ENCODE measurements at regions not wholly inside any gene's neighbourhood (a gene's known extent, or its start where the extent isn't known, plus 50 kb on each side); places are given as distances from the start of the nearest gene placed in this dataset.
A peak's percentile ranks its signal among the peaks of the same experiment; 100 is the strongest.

DNA sequence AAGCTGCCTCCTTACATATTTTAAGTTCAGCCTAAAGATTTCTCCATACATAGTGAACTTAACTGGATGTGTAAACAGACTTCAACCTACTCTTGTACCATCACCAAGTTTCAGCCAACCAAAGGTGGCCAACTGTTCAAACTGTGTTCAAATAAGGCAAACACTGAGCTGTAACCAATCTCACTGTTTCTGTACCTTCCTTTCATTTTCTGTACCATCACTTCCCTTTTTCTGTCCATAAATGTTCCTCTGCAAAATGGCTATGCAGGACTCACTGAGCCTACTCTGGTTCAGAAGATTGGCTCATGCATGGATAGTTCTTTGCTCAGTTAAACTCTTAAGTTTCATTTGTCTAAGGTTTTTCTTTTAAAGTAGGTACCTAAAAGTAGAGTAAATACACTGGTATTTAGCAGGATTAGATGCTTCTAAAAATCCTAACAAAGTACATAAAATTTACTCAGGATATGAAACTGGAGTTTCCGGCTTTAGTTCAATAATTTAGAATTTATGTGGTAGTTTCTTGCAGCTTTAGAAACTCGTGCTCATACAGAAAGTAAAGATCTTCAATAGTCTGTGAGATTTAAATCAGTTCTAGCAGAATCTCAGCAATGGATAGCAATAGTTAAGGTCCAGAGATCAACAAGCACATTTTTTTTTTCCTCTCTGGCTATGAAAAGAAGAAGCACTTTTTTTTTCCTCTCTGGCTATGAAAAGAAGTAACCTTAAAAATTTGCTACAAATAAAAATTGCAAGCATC lies 282.0 kb upstream of the PPFIA2 start:
- no peak for DNase-seq (ENCODE audit: low read depth, low spot score)

DNA sequence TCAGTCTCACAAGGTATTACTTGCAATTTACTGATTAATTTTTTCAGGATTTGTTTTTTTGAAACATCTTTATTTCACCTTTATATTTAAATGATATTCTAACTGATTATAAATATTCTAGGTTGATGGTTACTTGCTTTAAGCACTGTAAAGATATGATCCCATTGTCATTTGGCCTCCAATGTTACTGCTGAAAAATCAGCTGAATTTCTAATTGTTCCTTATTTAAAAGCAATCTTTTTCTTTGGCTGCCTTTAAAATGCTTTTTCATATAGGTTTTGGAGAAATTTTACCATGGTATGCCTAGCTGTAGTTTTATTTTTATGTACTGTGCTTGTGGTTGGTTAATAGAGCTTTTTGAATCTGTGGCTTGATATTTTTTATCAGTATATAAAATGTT lies 275.6 kb upstream of the PPFIA2 start:
- no peak for DNase-seq (ENCODE audit: low read depth, low spot score)

DNA sequence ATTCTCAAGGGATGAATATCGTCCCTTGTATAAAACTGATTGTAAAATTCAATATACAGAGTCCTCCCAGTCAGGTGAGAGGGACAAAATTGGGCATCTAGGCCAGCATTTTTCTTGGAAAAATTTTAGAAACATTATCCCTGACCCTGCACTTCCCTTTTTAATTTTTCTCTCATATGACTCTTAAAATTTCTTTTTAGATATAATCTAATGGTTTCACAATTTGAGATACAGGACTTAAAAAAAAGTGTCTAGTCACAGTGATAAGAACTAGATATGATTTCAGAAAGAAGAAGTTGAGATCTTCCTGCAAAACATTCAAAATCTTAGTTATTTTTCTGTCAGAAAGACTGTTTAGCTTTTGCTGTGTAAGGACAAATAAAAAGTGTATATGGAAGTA lies 270.8 kb upstream of the PPFIA2 start:
- DNase-seq (ENCODE audit: low read depth, low spot score), result no peak

DNA sequence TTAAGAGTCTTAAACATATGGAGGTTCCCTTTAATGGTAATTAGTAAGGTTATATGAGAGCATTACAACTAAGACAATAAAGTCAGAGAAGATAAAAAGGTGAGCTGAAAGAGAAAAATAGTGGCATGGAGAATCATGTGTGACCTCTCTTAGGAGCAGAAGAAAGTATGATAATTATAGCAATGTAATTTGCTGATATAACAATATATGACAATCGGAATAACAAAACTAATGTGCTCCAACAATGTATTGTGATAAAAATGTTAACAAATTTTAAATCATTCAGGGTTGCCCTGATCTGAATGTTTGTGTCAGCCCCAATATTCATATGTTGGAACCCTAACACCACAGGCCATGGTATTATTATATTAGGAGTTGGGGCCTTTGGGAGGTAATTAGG lies 269.6 kb upstream of the PPFIA2 start:
- no peak for DNase-seq (ENCODE audit: low read depth, low spot score)

DNA sequence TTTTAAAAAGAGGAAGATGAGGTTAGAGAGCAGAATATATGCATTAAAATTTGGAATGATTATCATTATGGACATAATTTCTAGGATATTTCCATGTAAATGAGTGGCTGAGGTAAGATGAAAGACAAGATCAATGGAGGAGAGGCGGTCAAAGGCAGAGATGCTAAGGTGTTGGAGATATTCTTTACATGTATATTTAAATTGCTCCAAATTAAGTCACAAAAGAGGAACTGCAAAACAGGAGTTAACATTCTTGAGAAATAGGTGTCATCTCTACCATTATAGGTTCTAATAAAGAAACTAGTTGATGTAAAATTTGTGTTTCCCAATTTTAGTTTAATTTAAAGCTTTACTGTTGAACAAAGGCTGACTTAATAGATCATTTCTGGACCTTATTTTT lies 268.5 kb upstream of the PPFIA2 start:
- no peak for DNase-seq (ENCODE audit: low read depth, low spot score)

DNA sequence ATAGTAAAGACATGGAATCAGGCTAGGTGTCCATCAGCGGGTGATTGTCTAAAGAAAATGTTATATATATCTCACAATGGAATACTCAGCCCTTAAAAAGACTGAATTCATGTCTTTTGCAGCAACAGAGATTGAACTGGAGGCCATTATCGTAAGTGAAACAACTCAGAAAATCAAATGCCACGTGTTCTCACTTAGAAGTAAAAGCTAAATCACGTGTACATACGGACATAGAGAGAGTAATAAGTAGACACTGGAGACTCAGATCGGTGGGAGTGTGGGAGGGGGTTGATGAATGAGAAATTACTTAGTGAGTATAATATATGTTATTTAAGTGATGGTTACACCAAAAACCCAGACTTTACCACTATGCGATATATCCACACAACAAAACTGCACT lies 266.3 kb upstream of the PPFIA2 start:
- no peak for DNase-seq (ENCODE audit: low read depth, low spot score)

DNA sequence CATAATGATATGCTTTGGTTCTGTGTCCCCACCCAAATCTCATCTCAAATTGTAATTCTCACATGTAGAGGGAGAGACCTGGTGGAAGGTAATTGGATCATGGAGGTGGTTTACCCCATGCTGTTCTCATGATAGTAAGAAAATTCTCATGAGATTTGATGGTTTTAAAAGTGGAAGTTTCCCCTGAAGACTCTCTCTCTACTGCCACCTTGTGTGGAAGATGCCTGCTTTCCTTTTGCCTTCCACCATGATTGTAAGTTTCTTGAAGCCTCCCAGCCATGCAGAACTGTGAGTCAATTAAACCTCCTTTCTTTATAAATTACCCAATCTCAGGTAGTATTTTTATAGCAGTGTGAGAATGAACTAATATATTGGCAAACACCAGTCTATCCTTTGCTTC lies 260.4 kb upstream of the PPFIA2 start:
- DNase-seq (ENCODE audit: low read depth, low spot score), result no peak

DNA sequence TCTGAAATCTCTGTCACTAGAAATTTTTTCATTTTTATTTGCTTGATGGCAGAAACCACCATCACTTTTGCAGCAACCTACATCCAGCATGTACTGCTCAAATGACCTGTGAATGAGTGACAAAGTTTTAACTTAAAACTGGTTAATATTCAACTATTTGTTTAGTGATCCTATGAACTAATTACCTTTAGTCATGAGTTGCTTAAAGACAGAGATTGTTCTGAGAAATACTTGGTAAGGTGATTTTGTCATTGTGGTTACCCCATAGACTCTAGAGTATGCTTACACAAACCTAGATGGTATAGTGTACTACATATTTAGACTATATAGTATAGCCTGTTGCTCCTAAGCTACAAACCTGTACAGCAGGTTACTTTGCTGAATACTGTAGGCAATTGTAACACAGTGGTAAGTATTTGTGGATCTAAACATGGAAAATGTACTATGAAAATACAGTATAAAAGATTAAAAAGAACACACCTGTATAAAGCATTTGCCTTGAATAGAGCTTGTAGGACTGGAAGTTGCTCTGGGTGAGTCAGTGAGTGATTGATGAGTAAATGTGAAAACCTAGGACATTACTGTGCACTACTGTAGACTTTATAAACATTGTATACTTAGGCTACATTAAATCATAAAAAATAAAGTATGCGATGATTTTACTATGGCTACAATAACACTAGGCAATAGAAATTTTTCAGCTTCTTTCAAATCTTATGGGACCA lies 256.6 kb upstream of the PPFIA2 start:
- no peak for DNase-seq (ENCODE audit: low read depth, low spot score)

DNA sequence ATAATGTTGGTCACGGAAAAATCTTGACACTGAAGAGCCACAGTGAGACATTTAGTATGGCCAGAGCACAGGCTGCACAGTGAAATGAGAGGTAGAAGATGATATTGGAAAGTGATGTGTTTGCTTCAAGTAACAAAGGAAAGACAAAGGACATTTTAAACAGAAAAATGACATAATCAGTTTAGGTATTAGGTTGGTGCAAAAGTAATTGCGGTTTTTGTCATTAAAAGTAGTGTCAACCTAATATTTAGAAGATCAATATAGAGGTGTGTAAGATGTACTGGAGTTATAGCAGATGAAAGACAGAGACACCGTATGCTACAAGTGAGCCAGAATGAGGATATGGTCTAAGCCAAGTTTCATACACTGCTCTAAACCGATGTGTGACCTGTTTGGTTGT lies 253.0 kb upstream of the PPFIA2 start:
- DNase-seq (ENCODE audit: low read depth, low spot score), result no peak

DNA sequence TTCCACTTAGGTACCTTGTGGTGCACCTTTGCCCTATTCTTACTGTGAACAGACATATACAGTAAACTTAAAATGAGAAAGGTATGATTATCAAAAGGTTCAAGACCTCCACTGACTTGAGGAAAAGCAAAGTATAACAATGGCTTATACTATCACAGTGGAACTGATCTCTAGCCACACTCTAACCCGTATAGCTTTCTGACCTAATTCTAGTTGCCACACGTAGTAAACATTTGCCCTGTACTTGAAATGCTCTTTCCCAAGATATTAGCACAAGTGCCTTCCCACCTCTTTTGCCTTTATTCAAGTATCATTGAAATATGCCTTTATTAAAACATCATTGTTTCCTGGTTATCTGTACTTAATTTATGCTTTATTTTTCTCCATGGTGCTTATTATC lies 250.4 kb upstream of the PPFIA2 start:
- no peak for DNase-seq (ENCODE audit: low read depth, low spot score)

DNA sequence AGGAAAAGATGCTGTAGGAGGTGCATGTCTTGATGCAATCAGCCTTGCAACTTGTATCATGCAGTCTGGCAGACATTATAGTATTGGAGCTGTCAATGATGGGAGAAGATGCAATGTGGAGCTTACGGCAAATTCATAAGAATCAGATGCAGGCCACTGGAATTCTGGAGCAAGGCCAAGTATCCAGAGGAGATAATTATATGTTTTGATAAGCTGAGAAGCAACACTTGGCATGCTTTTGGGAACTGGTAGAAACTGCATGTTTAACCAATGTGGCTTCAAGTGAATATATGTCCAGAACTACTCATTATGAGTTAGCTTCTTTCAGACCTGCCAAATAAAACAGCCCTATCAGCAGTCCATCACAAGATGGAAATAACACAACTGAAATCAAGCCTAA lies 249.1 kb upstream of the PPFIA2 start:
- DNase-seq (ENCODE audit: low read depth, low spot score), result no peak

DNA sequence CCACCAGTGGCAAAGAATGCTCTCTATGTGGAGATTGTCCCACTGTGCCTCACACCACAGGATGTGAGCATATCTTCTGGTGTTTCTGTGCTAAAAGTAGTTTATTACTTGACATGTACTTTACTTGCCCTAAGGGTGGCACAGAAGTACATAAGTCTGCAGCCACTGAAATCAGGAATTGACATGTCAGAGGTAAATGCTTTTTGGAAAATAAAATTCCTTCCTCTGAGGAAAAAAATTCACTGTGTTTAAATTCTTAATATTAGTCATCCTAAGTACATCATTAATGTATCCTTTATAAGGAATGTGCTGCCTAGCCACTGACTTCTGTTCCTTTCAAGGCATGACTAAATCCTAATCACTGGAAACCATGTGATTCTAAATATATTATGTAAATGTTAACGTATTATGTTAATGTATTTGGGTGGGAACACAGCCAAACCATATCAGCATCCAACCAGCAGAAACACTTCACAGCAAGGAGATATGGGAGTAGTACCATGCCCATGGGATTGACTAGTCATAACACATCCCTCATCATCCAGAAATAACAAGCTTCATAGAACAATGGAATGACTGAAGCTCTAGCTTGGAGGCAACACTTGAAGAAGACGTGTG lies 239.7 kb upstream of the PPFIA2 start:
- DNase-seq (ENCODE audit: low read depth, low spot score), result no peak

DNA sequence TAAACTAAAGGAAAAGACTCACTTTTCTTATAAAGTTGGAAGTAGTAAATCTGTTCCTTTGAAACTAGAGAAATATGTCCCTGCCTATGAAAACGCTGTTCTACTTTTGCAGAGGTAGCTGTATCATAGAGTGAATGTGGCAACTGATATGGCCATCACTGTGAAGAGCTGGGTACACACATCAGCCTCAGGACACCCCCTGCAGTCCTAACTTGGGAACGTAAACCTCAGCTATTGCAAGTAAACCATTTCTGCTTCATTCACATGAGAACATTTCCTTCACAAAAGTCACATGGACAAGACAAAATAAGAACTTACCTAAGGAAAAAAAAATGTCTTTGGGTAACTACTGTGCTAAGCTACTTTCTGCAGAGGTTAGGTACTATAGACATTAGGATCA lies 233.3 kb upstream of the PPFIA2 start:
- peak; percentile 20 for DNase-seq (ENCODE audit: low read depth, low spot score)

DNA sequence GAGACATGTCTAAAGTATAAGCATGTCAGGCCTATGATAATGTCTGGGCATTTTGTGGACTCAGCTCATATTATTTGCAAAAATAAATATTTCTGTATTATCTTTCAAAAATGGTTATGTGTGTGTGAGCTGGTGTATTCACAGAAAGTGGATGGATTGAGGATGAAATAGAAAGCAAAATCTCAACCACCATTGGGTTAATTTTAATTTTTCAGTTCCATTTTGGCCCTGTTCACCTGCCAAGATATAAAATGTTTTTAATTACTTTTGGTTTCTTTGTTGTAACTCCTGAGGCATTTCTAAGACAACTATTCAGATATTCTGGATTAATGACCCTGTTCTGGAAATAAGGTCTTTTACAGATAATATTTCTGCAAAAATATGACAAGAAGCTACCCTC lies 232.7 kb upstream of the PPFIA2 start:
- no peak for DNase-seq (ENCODE audit: low read depth, low spot score)

DNA sequence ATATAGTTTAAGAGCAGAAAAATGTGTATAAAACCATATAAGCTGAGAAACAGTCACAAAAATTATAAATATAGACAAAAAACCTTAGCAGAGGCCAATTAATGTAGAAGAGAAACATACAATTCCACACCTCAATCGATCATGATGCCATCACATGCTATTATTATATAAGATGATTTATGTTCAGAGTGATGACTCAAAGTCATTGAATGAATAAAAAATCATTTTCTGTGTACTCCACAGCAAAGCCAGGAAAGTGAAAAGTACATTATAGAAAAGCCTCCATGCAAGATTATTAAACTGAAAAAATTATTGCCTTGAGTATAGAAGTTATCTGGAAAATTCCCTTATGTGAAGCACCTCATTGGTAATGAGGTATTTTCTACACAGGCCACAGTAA lies 229.2 kb upstream of the PPFIA2 start:
- no peak for DNase-seq (ENCODE audit: low read depth, low spot score)

DNA sequence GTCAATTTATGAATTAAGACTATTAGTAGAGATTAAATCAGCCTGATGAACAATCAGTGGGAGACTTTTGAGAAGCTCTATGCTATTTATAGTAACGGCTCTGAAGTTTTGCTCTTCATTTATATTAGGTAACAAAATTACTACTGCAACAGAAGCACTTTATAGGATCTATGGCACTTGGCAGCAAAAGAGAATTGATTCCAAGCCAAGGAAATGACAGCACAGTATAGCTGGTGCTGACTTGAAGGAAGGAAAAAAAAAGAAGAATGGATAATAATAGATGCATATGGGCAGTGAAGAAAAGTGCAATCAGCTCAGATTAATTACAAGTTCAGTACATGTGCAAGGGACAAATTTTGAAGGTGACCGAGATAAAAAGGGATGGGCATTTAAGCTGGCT lies 228.2 kb upstream of the PPFIA2 start:
- no peak for DNase-seq (ENCODE audit: low read depth, low spot score)

DNA sequence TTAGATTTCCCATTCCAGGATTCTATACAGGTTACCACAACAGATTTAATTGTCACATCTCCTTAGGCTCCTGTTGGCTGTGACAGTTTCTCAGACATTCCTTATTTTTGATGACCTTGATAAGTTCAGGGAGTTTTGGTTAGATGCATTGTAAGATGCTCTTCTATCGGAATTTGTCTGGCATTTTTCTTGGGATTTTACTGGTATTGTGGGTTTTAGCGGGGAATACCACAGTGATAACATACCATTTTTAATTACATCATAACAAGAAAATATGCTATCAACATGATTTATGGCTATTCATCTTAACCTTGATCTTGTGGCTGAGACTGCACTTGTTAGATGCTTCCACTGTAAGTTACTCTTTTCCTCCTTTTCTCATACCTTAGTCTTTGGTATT lies 217.5 kb upstream of the PPFIA2 start:
- DNase-seq (ENCODE audit: low read depth, low spot score), result no peak

DNA sequence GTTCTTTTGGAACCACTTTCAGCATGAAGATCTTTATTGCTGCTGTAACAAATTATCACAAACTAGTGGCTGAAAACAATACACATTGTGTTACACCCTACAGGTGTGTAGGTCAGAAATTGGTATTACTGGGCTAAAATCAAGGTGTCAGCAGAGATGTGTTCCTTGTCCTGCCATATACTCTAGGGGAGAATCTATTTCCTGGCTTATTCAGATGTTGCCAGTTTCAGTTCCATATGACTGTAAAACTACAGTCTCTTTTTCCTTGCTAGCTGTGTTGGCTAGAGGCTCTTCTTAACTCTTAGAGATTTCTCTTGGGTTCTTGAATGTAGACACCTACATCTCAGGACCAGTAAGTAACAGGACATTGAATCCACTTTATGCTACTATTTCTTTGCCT lies 215.6 kb upstream of the PPFIA2 start:
- DNase-seq (ENCODE audit: low read depth, low spot score), result no peak

DNA sequence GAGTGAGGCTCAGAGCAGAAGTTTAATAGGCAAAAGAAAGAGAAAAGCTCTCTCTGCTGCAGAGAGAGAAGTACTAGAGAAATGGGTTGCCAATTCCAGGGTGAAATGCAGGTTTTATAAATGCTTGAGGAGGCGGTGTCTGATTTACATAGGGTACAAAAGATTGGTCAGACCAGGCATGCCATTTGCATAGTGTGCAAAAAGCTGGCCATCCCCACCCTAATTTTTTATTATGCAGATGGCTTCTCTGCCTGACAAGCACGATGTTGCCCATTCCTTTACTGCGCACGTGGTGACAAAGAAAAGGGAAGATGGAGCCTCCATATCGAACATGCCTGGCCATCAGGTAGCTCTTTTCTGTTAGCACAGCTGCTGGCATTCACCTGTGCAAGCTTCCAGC lies 209.3 kb upstream of the PPFIA2 start:
- no peak for DNase-seq (ENCODE audit: low read depth, low spot score)

DNA sequence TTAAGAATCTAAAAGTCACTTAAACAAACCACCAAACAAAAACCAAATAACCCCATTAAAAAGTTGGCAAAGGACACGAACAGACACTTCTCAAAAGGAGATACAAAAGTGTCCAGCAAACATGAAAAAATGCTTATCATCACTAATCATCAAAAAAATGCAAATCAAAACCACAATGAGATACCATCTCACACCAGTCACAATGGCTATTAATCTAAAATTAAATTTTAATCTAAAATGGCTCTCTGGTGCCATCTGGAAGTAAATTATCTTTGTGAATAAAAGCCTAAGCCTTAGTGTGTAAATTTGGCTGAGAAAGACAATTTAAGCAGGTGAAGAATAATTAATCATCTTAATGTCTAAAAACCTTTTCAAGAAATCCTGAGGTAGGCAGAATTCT lies 204.5 kb upstream of the PPFIA2 start:
- no peak for DNase-seq (ENCODE audit: low read depth, low spot score)

DNA sequence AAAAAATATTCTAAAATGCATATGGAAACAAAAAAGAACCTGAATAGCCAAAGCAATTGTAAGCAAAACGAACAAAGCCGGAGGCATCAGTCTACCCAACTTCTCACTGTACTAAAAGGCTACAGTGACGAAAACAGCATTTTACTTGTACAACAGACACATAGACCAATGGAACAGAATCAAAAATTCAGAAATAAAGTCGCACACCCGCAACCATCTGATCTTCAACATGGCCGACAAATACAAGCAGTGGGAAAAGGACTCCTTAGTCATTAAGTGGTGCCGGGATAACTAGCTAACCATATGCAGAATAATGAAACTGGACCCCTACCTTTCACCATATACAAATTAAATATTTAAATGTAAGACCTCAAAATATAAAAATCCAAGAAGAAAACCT lies 203.9 kb upstream of the PPFIA2 start:
- no peak for DNase-seq (ENCODE audit: low read depth, low spot score)

DNA sequence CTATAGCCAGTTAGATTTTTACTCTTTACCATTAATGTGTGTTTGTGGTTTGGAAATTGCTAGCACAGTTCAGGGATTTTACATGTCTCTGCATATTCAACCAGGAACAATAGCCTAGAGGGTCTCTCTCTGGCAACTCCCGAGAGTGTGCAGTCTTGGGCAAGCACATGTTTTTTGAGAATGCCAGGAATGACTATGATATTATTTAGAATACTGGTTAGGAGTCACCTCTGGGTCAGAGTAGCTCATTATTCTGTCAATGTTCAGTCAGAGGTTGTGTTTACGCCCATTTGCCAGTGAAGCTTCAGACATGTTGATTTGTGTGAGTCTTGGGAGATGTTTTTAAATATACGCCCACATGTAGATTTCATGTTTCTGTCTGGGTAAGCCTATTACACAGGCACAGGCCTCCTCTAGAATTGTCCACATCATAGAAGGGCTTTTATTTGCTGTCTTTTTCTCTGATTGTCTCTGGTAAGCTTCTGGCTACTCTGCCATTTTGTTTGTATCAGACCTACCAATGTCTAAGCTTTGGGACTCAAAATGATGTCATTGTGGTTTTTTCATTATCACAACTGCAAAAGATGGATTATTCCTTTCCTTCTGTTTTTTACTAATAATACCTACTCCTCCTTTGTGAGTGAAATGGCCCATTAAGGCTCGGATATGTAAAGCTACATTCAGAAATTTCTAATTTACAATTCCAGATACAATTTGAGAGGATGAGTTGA lies 203.1 kb upstream of the PPFIA2 start:
- no peak for DNase-seq (ENCODE audit: low read depth, low spot score)

Measured in iPS DF 19.7 (cell line).